GM12878 (cell line): ENCODE measurements at regions not wholly inside any gene's neighbourhood (a gene's known extent, or its start where the extent isn't known, plus 50 kb on each side); places are given as distances from the start of the nearest gene placed in this dataset.

Experiments
- ATAC-seq: fragments of 200-7000 bp; cut with Tn5 transposase; 3 replicates; pipeline ENCODE4 v1.9.1; 2020; ENCODE audit warnings: mild to moderate bottlenecking, moderate library complexity
- BruUV-seq: library from RNA; stranded (reverse); fragments of 400-500 nt; replicated peaks from 2 replicates; lab custom pipeline; 2021; lab: Mats Ljungman, UMichigan
- CTCF ChIA-PET: fragments of 300-600 bp; sonication (Branson Sonifier 250); formaldehyde crosslinking; extraction: SDS; loops from one replicate; lab custom pipeline; 2021; ENCODE audit warnings: inconsistent platforms; lab: Yijun Ruan, JAX
- POLR2A ChIA-PET: fragments of 350-600 bp; formaldehyde crosslinking; extraction: SDS; loops from one replicate; lab custom pipeline; 2021; ENCODE audit warnings: inconsistent platforms; lab: Charles Lee
- RAD21 ChIA-PET: fragments of 300-600 bp; sonication (Branson Sonifier 250); formaldehyde crosslinking; loops from one replicate; lab custom pipeline; 2023; ENCODE audit warnings: antibody characterized with exemption; ENCODE audit not compliant: unreplicated experiment; lab: Charles Lee
- SMC1A ChIA-PET: fragments of 300-600 bp; sonication (Branson Sonifier 250); formaldehyde crosslinking; loops from one replicate; lab custom pipeline; 2023; ENCODE audit not compliant: unreplicated experiment, uncharacterized antibody; lab: Charles Lee
- DNase-seq: peaks from one replicate; pipeline ENCODE4 v3.0.0-alpha.2; 2011; ENCODE audit warnings: low read depth, low spot score
- FAIRE-seq: peaks from 3 replicates; lab custom pipeline; 2011; peaks lifted over from hg19 to GRCh38; lab: Jason Lieb, UNC
- H2AFZ ChIP-seq: 2 replicates; pipeline ENCODE4 v1.6.0; 2011; ENCODE audit warnings: low read depth, low read length, control low read depth; ENCODE audit not compliant: control insufficient read depth
- H3K27ac ChIP-seq: 2 replicates; pipeline ENCODE4 v1.5.1; 2011; ENCODE audit warnings: control low read depth; ENCODE audit not compliant: control insufficient read depth, insufficient read depth
- H3K27me3 ChIP-seq, 2 experiments: replicated peaks in 1 of 2; 2 replicates each; pipeline versions ENCODE4 v1.6.0 to v1.6.1; 2011; ENCODE audit warnings: low read length in 1 of 2; ENCODE audit not compliant: control insufficient read depth in 2 of 2, insufficient read depth in 2 of 2
- H3K36me3 ChIP-seq, 2 experiments: 2 replicates each; pipeline ENCODE4 v1.5.1; 2011; ENCODE audit warnings: low read length in 1 of 2; ENCODE audit not compliant: control insufficient read depth in 2 of 2, insufficient read depth in 2 of 2
- H3K4me1 ChIP-seq: 2 replicates; pipeline ENCODE4 v1.6.1; 2011; ENCODE audit warnings: mild to moderate bottlenecking, low read length, moderate library complexity, mixed read lengths; ENCODE audit not compliant: control insufficient read depth, insufficient read depth
- H3K4me2 ChIP-seq: 2 replicates; pipeline ENCODE4 v1.6.0; 2011; ENCODE audit warnings: control low read depth; ENCODE audit not compliant: control insufficient read depth, insufficient read depth
- H3K4me3 ChIP-seq: fragments of 200-600 bp; sonication (generic); 2 replicates; pipeline ENCODE4 v1.5.1; 2016
- H3K79me2 ChIP-seq: 2 replicates; pipeline ENCODE4 v1.6.0; 2011; ENCODE audit warnings: low read length; ENCODE audit not compliant: control insufficient read depth, insufficient read depth
- H3K9ac ChIP-seq: 2 replicates; pipeline ENCODE4 v1.8.0; 2011; ENCODE audit warnings: low read length, control low read depth, mixed read lengths; ENCODE audit not compliant: control insufficient read depth, insufficient read depth
- H3K9me3 ChIP-seq: replicated peaks from 3 replicates; pipeline ENCODE4 v1.5.1; 2011; ENCODE audit warnings: mild to moderate bottlenecking, low read length; ENCODE audit not compliant: control insufficient read depth, insufficient read depth
- H4K20me1 ChIP-seq: 2 replicates; pipeline ENCODE4 v1.6.0; 2011; ENCODE audit not compliant: control insufficient read depth, insufficient read depth
- BACH1 ChIP-seq: fragments of 450-650 bp; IDR thresholded peaks from 2 replicates; pipeline ENCODE4 v1.6.1; 2017; ENCODE audit warnings: mild to moderate bottlenecking, borderline replicate concordance
- BRCA1 ChIP-seq: IDR thresholded peaks from 2 replicates; pipeline ENCODE4 v1.6.1; 2011; ENCODE audit warnings: low read depth, low read length, improper control_type of control experiment
- CEBPB ChIP-seq, 2 experiments: fragments of 150-350 bp in 1 of 2; IDR thresholded peaks; 2 replicates each; pipeline ENCODE4 v1.6.1; 2012 to 2014; ENCODE audit warnings: low read depth in 2 of 2, low read length in 2 of 2, borderline replicate concordance in 1 of 2, inconsistent platforms in 1 of 2
- FOXK2 ChIP-seq: fragments of 450-650 bp; IDR thresholded peaks from 2 replicates; pipeline ENCODE4 v1.6.1; 2017; ENCODE audit warnings: mild to moderate bottlenecking, moderate library complexity
- IKZF2 ChIP-seq, 2 experiments: fragments of 450-650 bp; IDR thresholded peaks; 2 replicates each; pipeline ENCODE4 v1.6.1; 2017; ENCODE audit warnings: mild to moderate bottlenecking in 2 of 2, moderate library complexity in 2 of 2
- MEF2A ChIP-seq: IDR thresholded peaks from 2 replicates; pipeline ENCODE4 v1.6.1; 2011; ENCODE audit warnings: low read depth, mild to moderate bottlenecking, low read length, moderate library complexity; ENCODE audit not compliant: insufficient read depth
- NFXL1 ChIP-seq: fragments of 450-650 bp; IDR thresholded peaks from 2 replicates; pipeline ENCODE4 v1.6.1; 2017; ENCODE audit warnings: antibody characterized with exemption, mild to moderate bottlenecking, borderline replicate concordance
- NR2C2 ChIP-seq: IDR thresholded peaks from 2 replicates; pipeline ENCODE4 v1.6.1; 2011; ENCODE audit warnings: borderline replicate concordance, low read depth; ENCODE audit not compliant: control insufficient read depth, insufficient read length
- NR2F1 ChIP-seq: fragments of 450-650 bp; conservative IDR thresholded peaks from 2 replicates; pipeline ENCODE4 v1.6.1; 2017; ENCODE audit warnings: mild to moderate bottlenecking
- RFX5 ChIP-seq: IDR thresholded peaks from 2 replicates; pipeline ENCODE4 v1.6.1; 2011; ENCODE audit warnings: low read depth, low read length, improper control_type of control experiment
- SIX5 ChIP-seq: IDR thresholded peaks from 2 replicates; pipeline ENCODE4 v1.6.1; 2011; ENCODE audit warnings: mild to moderate bottlenecking, low read depth, low read length, moderate library complexity; ENCODE audit not compliant: severe bottlenecking
- SREBF1 ChIP-seq: IDR thresholded peaks from 2 replicates; pipeline ENCODE4 v1.6.1; 2012; ENCODE audit warnings: mild to moderate bottlenecking, low read length
- YY1 ChIP-seq: IDR thresholded peaks from 2 replicates; pipeline ENCODE4 v1.6.1; 2011; ENCODE audit warnings: low read depth, mild to moderate bottlenecking, low read length
- ZBED1 ChIP-seq: IDR thresholded peaks from 2 replicates; pipeline ENCODE4 v1.6.1; 2016; ENCODE audit warnings: borderline replicate concordance
- ZNF592 ChIP-seq: fragments of 450-650 bp; IDR thresholded peaks from 2 replicates; pipeline ENCODE4 v1.6.1; 2017; ENCODE audit warnings: mild to moderate bottlenecking, moderate library complexity
- ZSCAN29 ChIP-seq: fragments of 450-650 bp; IDR thresholded peaks from 2 replicates; pipeline ENCODE4 v1.6.1; 2017; ENCODE audit warnings: mild to moderate bottlenecking, moderate library complexity
- WGBS: methylation state at CpG from one replicate; pipeline ENCODE4 v1.1.6; 2016; ENCODE audit warnings: low lambda C conversion rate; ENCODE audit not compliant: insufficient replicate concordance, insufficient coverage; ENCODE audit errors: missing lambda C conversion rate; 5-methylcytosine and 5-hydroxymethylcytosine counted together
- in situ Hi-C: fragments of 300-500 bp; cut with MboI; formaldehyde crosslinking; loops from 9 replicates; pipeline ENCODE4 v1.14.3; 2018; ENCODE audit warnings: mixed read lengths
- intact Hi-C: fragments of 100-400 bp; cut with micrococcal nuclease; formaldehyde crosslinking; loops from one replicate; pipeline ENCODE4 v1.14.2; 2022; ENCODE audit not compliant: unreplicated experiment
- TF ChIP-seq, protein P1 (sequence below): fragments of 450-650 bp; IDR thresholded peaks from 2 replicates; pipeline ENCODE4 v1.6.1; 2017; ENCODE audit warnings: borderline replicate concordance
- TF ChIP-seq, protein P2 (sequence below): fragments of 450-650 bp; IDR thresholded peaks from 2 replicates; pipeline ENCODE4 v1.6.1; 2014; ENCODE audit warnings: mild to moderate bottlenecking

DNA sequence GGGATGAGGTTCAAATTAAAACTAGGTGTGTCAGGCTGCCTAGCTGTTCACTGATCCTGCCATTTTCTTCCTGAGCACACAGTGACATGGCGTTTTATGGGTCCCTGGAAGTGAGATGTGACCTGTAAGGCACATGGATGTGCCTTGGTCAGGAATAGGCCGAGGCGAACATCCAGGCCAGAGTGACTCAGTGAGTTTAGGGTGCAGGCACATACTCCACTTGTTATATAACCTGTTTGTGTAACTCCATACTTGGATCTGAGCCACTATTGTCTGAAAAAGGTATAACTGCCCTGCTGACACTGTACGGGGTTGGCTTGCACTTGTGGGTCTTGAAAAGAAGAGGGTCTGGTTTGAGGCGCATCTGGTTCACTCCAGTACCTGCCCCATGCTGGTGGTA lies 150.1 kb upstream of the ADAMTS16 start:
- no peak overlapping the region for H3K4me2 ChIP-seq
- no peak overlapping the region for H3K9ac ChIP-seq
- CTCF ChIA-PET = no interaction called here
- H3K79me2 ChIP-seq = no peaks in the 10 kb centered on the region
- no peak overlapping the region for H3K27ac ChIP-seq
- POLR2A ChIA-PET = no interaction called here
- DNase-seq (no peak), ATAC-seq (no peak), FAIRE-seq (no peak)
- H3K36me3 ChIP-seq = no peaks in the 10 kb centered on the region
- no peaks in the 10 kb centered on the region for H3K27me3 ChIP-seq
- no peaks in the 10 kb centered on the region for H4K20me1 ChIP-seq
- H2AFZ ChIP-seq = no peak overlapping the region
- BruUV-seq = no TSS peak
- in situ Hi-C loops (no loop called here), intact Hi-C loops (no loop called here)
- no peak for TF ChIP-seq CEBPB (IDR thresholded peaks at IDR 0.05; ENCODE audit: borderline replicate concordance in 1 of 2, low read depth in 2 of 2, low read length in 2 of 2)
- no peak for TF ChIP-seq ZNF592
- no peak for TF ChIP-seq NR2C2
- TF ChIP-seq BRCA1 = no peak
- no peak for TF ChIP-seq RFX5
- TF ChIP-seq, protein P1, sequence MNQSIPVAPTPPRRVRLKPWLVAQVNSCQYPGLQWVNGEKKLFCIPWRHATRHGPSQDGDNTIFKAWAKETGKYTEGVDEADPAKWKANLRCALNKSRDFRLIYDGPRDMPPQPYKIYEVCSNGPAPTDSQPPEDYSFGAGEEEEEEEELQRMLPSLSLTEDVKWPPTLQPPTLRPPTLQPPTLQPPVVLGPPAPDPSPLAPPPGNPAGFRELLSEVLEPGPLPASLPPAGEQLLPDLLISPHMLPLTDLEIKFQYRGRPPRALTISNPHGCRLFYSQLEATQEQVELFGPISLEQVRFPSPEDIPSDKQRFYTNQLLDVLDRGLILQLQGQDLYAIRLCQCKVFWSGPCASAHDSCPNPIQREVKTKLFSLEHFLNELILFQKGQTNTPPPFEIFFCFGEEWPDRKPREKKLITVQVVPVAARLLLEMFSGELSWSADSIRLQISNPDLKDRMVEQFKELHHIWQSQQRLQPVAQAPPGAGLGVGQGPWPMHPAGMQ = no peak
- no peak for TF ChIP-seq YY1
- no peak for TF ChIP-seq MEF2A
- TF ChIP-seq BACH1 = no peak
- TF ChIP-seq NFXL1 = no peak
- no peak for TF ChIP-seq FOXK2
- no peak for TF ChIP-seq NR2F1
- TF ChIP-seq IKZF2 (IDR thresholded peaks at IDR 0.05) = no peak
- TF ChIP-seq SREBF1 = no peak
- TF ChIP-seq ZSCAN29 = no peak
- TF ChIP-seq, protein P2, sequence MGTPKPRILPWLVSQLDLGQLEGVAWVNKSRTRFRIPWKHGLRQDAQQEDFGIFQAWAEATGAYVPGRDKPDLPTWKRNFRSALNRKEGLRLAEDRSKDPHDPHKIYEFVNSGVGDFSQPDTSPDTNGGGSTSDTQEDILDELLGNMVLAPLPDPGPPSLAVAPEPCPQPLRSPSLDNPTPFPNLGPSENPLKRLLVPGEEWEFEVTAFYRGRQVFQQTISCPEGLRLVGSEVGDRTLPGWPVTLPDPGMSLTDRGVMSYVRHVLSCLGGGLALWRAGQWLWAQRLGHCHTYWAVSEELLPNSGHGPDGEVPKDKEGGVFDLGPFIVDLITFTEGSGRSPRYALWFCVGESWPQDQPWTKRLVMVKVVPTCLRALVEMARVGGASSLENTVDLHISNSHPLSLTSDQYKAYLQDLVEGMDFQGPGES = no peak
- TF ChIP-seq ZBED1 = no peak
- no peak for TF ChIP-seq SIX5
- no peaks in the 10 kb centered on the region; the same call in 2 of the 3 replicates for H3K9me3 ChIP-seq
- RAD21 ChIA-PET = no interaction called here
- WGBS = 44% methylated on average over 5 of the region's 5 CpGs
- SMC1A ChIA-PET = interaction anchor here (1.5 kb wide), 1 partner anchor 8 kb away, joined by 5 read pairs; no protein-coding TSS in a partner anchor
- H3K4me1 ChIP-seq = no peaks in the 10 kb centered on the region
- H3K4me3 ChIP-seq = no peak overlapping the region
